OCI-LY1 (cell line): ENCODE measurements at regions not wholly inside any gene's neighbourhood (a gene's known extent, or its start where the extent isn't known, plus 50 kb on each side); places are given as distances from the start of the nearest gene placed in this dataset.

Experiments used
- H2AFZ ChIP-seq: fragments of 200-600 bp; sonication (generic), shearing (Covaris generic); 2 replicates; pipeline ENCODE4 v1.6.0; 2014; ENCODE audit warnings: antibody characterized with exemption, mild to moderate bottlenecking, low read length
- H3F3A ChIP-seq: fragments of 200-600 bp; sonication (generic), shearing (Covaris generic); 2 replicates; pipeline ENCODE4 v1.6.0; 2014; ENCODE audit warnings: mild to moderate bottlenecking, antibody characterized with exemption, low read length, moderate library complexity; ENCODE audit not compliant: insufficient read depth
- H3K27ac ChIP-seq: fragments of 200-600 bp; sonication (generic); 2 replicates; pipeline ENCODE4 v1.5.1; 2014; ENCODE audit warnings: low read length, mixed run types, mild to moderate bottlenecking, low read depth; ENCODE audit not compliant: poor library complexity, severe bottlenecking
- H3K27me3 ChIP-seq: fragments of 200-600 bp; sonication (generic); 2 replicates; pipeline ENCODE4 v1.6.0; 2014; ENCODE audit warnings: antibody characterized with exemption, mild to moderate bottlenecking, low read length, moderate library complexity; ENCODE audit not compliant: insufficient read depth
- H3K36me3 ChIP-seq: fragments of 200-600 bp; sonication (generic); 2 replicates; pipeline ENCODE4 v1.6.1; 2014; ENCODE audit warnings: mild to moderate bottlenecking, antibody characterized with exemption, low read length, moderate library complexity, mixed read lengths; ENCODE audit not compliant: insufficient read depth
- H3K4me1 ChIP-seq: fragments of 200-600 bp; sonication (generic); 2 replicates; pipeline ENCODE4 v1.5.1; 2014; ENCODE audit warnings: mild to moderate bottlenecking, low read length, moderate library complexity; ENCODE audit not compliant: insufficient read depth, severe bottlenecking
- H3K4me2 ChIP-seq: fragments of 200-600 bp; sonication (generic), shearing (Covaris generic); 2 replicates; pipeline ENCODE4 v1.6.1; 2014; ENCODE audit warnings: low read length
- H3K4me3 ChIP-seq: fragments of 200-600 bp; sonication (generic); 2 replicates; pipeline ENCODE4 v1.5.1; 2014; ENCODE audit warnings: low read length, low read depth, mild to moderate bottlenecking, mixed read lengths; ENCODE audit not compliant: poor library complexity, severe bottlenecking
- H3K79me2 ChIP-seq: fragments of 200-600 bp; shearing (Covaris generic); 2 replicates; pipeline ENCODE4 v1.6.1; 2016; ENCODE audit warnings: mixed run types, low read length, mixed read lengths; ENCODE audit not compliant: insufficient read depth
- H3K9ac ChIP-seq: fragments of 200-600 bp; sonication (generic), shearing (Covaris generic); 2 replicates; pipeline ENCODE4 v1.6.1; 2014; ENCODE audit warnings: mild to moderate bottlenecking, low read length, mixed read lengths
- H3K9me2 ChIP-seq: fragments of 200-600 bp; sonication (generic), shearing (Covaris generic); 2 replicates; pipeline ENCODE4 v1.6.1; 2014; ENCODE audit warnings: low read depth, mild to moderate bottlenecking, low read length, mixed read lengths
- H3K9me3 ChIP-seq: fragments of 200-600 bp; shearing (Covaris generic); 2 replicates; pipeline ENCODE4 v1.6.1; 2014; ENCODE audit warnings: low read length, mixed read lengths
- H4K20me1 ChIP-seq: fragments of 200-600 bp; sonication (generic), shearing (Covaris generic); 2 replicates; pipeline ENCODE4 v1.6.0; 2016; ENCODE audit warnings: mild to moderate bottlenecking, low read length; ENCODE audit not compliant: insufficient read depth
- CTCF ChIP-seq: fragments of 200-600 bp; sonication (generic), shearing (Covaris generic); IDR thresholded peaks from 2 replicates; pipeline ENCODE4 v1.5.1; 2017; ENCODE audit warnings: mild to moderate bottlenecking, antibody characterized with exemption, low read length, moderate library complexity, mixed read lengths
- EZH2 ChIP-seq: fragments of 200-600 bp; sonication (generic), shearing (Covaris generic); IDR thresholded peaks from 2 replicates; pipeline ENCODE4 v1.8.0; 2017; ENCODE audit warnings: borderline replicate concordance, mixed run types, mild to moderate bottlenecking, antibody characterized with exemption, low read length, moderate library complexity, mixed read lengths

GRCh38 chr3:188076176-188076575 lies 77.8 kb upstream of the LPP start:
- Histone ChIP-seq H3K9ac (no peak overlapping the region), H3K4me2 (no peak overlapping the region), H3K27me3 (no peaks in the 10 kb centered on the region), H3K4me3 (no peak overlapping the region), H3K9me3 (peaks cover 4% of the 10 kb centered on the region; the same call in 1 of the 2 replicates), H3K27ac (no peak overlapping the region), H3K9me2 (no peaks in the 10 kb centered on the region), H3K4me1 (peaks cover 17% of the 10 kb centered on the region), H3K79me2 (no peaks in the 10 kb centered on the region), H4K20me1 (no peaks in the 10 kb centered on the region), H2AFZ (no peak overlapping the region), H3F3A (0 out of 2 replicates have a peak, but pooled peaks cover 2% of the 10 kb centered on the region), H3K36me3 (no peaks in the 10 kb centered on the region)
- TF ChIP-seq EZH2 (no peak), CTCF (no peak)

GRCh38 chr3:188077160-188077799 lies 76.7 kb upstream of the LPP start:
- Histone ChIP-seq H2AFZ (no peak overlapping the region), H3K9me2 (no peaks in the 10 kb centered on the region), H3K79me2 (no peaks in the 10 kb centered on the region), H3K4me3 (no peak overlapping the region), H3F3A (0 out of 2 replicates have a peak, but pooled peaks cover 2% of the 10 kb centered on the region), H3K36me3 (no peaks in the 10 kb centered on the region), H4K20me1 (no peaks in the 10 kb centered on the region), H3K4me2 (no peak overlapping the region), H3K4me1 (peaks cover 25% of the 10 kb centered on the region), H3K27me3 (no peaks in the 10 kb centered on the region), H3K27ac (no peak overlapping the region), H3K9me3 (peaks cover 4% of the 10 kb centered on the region; the same call in 1 of the 2 replicates), H3K9ac (no peak overlapping the region)
- no peak for TF ChIP-seq EZH2
- no peak for TF ChIP-seq CTCF

- H3K9me3 ChIP-seq = peaks cover 4% of the 10 kb centered on the region; the same call in 1 of the 2 replicates
- H3F3A ChIP-seq = peaks cover 12% of the 10 kb centered on the region
- no peaks in the 10 kb centered on the region for H4K20me1 ChIP-seq
- no peak overlapping the region for H3K4me2 ChIP-seq
- peaks cover 41% of the 10 kb centered on the region for H3K4me1 ChIP-seq
- H3K27me3 ChIP-seq = no peaks in the 10 kb centered on the region
- H3K9me2 ChIP-seq = no peaks in the 10 kb centered on the region
- H3K79me2 ChIP-seq = no peaks in the 10 kb centered on the region
- no peak overlapping the region for H3K4me3 ChIP-seq
- no peak overlapping the region for H2AFZ ChIP-seq
- no peak overlapping the region for H3K27ac ChIP-seq
- TF ChIP-seq EZH2 (no peak), CTCF (no peak)
- H3K36me3 ChIP-seq = no peaks in the 10 kb centered on the region
- H3K9ac ChIP-seq = no peak overlapping the region
These were observed 73.9 kb upstream of the LPP start for GRCh38 chr3:188080091-188080490.
